Vagina (tissue), 2 donors: ENCODE measurements at regions not wholly inside any gene's neighbourhood (a gene's known extent, or its start where the extent isn't known, plus 50 kb on each side); places are given as distances from the start of the nearest gene placed in this dataset.
"Not testable (repeated sequence)": the region's sequence is repeated elsewhere in the genome, so short reads cannot be mapped to it uniquely, and the experiment has no call there.

Source experiments
- POLR2A ChIP-seq, 2 donors: fragments of 450-650 bp; IDR thresholded peaks; one replicate each; pipeline ENCODE4 v1.6.1; 2017; ENCODE audit warnings: antibody characterized with exemption in 2 of 2, mild to moderate bottlenecking in 2 of 2, moderate library complexity in 2 of 2
- TF ChIP-seq, protein P1 (sequence below), 3 experiments: fragments of 450-650 bp in 2 of 3; fragments of 200-600 bp in 1 of 3; sonication (generic) in 1 of 3; IDR thresholded peaks; one replicate each; pipeline ENCODE4 v1.5.1; 2017 to 2019; ENCODE audit warnings: antibody characterized with exemption in 3 of 3, mild to moderate bottlenecking in 2 of 3, moderate library complexity in 2 of 3

DNA sequence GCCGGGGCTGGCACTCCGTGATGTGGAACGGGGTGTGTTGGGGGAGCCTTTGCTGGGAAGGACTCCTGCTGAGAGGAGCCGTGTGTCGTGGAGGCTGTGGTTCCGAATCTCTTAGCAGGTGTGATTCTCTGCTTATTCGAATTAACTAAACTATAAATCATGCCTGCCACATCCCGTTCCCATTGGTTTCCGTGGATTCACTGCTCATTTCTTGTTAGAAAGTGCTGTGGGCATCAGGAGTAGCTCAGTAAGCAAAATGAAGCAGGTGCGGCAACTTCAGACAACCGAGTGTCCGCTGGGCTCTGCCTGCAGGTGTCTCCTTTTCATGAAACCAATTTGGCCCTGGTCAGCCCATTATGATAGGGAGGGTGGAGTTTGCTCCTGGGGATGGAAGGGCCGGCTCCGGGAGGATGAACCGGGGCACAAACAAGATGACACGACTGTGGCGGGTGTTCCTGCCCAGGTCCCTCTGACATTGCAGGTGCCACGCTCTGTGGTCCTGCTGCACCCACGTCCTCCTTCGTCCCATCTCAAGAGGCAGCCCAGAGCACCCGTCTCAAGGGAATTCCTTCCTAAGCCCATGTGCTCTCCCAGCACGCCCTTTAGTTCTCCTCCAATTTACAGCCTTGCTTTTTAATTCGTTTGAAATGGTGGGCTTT lies 251.7 kb downstream of the ADGRD1 start:
- TF ChIP-seq, protein P1, sequence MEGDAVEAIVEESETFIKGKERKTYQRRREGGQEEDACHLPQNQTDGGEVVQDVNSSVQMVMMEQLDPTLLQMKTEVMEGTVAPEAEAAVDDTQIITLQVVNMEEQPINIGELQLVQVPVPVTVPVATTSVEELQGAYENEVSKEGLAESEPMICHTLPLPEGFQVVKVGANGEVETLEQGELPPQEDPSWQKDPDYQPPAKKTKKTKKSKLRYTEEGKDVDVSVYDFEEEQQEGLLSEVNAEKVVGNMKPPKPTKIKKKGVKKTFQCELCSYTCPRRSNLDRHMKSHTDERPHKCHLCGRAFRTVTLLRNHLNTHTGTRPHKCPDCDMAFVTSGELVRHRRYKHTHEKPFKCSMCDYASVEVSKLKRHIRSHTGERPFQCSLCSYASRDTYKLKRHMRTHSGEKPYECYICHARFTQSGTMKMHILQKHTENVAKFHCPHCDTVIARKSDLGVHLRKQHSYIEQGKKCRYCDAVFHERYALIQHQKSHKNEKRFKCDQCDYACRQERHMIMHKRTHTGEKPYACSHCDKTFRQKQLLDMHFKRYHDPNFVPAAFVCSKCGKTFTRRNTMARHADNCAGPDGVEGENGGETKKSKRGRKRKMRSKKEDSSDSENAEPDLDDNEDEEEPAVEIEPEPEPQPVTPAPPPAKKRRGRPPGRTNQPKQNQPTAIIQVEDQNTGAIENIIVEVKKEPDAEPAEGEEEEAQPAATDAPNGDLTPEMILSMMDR (IDR thresholded peaks at IDR 0.05) = not testable (repeated sequence)
- TF ChIP-seq POLR2A (IDR thresholded peaks at IDR 0.05) = not testable (repeated sequence)
